ENCODE measurements at regions not wholly inside any gene's neighbourhood (a gene's known extent, or its start where the extent isn't known, plus 50 kb on each side); places are given as distances from the start of the nearest gene placed in this dataset.

- TF ChIP-seq, protein P1, sequence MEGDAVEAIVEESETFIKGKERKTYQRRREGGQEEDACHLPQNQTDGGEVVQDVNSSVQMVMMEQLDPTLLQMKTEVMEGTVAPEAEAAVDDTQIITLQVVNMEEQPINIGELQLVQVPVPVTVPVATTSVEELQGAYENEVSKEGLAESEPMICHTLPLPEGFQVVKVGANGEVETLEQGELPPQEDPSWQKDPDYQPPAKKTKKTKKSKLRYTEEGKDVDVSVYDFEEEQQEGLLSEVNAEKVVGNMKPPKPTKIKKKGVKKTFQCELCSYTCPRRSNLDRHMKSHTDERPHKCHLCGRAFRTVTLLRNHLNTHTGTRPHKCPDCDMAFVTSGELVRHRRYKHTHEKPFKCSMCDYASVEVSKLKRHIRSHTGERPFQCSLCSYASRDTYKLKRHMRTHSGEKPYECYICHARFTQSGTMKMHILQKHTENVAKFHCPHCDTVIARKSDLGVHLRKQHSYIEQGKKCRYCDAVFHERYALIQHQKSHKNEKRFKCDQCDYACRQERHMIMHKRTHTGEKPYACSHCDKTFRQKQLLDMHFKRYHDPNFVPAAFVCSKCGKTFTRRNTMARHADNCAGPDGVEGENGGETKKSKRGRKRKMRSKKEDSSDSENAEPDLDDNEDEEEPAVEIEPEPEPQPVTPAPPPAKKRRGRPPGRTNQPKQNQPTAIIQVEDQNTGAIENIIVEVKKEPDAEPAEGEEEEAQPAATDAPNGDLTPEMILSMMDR (conservative IDR thresholded peaks at IDR 0.05 in 1 of 2, IDR thresholded peaks at IDR 0.05 in 1 of 2; ENCODE audit: low read depth in 1 of 2, low read length in 2 of 2): no peak
- TF ChIP-seq EZH2 (IDR thresholded peaks at IDR 0.05; ENCODE audit: low read length, missing control alignments): no peak
These were observed 735.1 kb downstream of the STIM2 start for GRCh38 chr4:27595571-27596360.

All from fibroblast of lung (primary cell).